ENCODE measurements at regions not wholly inside any gene's neighbourhood (a gene's known extent, or its start where the extent isn't known, plus 50 kb on each side); places are given as distances from the start of the nearest gene placed in this dataset.

GRCh38 chr3:154990543-154990942 lies 89.6 kb upstream of the MME start:
- TF ChIP-seq ZFX (IDR thresholded peaks at IDR 0.05) (no peak), CTCF (conservative IDR thresholded peaks at IDR 0.05) (no peak)
- no peak overlapping the region for H3K27ac ChIP-seq

GRCh38 chr3:154987846-154988245 lies 92.3 kb upstream of the MME start:
- TF ChIP-seq CTCF (conservative IDR thresholded peaks at IDR 0.05): no peak
- TF ChIP-seq ZFX (IDR thresholded peaks at IDR 0.05): no peak
- H3K27ac ChIP-seq: peak overlapping the region; percentile 6; the same call in 1 of the 2 replicates

- TF ChIP-seq ZFX (IDR thresholded peaks at IDR 0.05) (no peak), CTCF (conservative IDR thresholded peaks at IDR 0.05) (no peak)
Observed at GRCh38 chr3:154981664-154982063, 98.5 kb upstream of the MME start.

GRCh38 chr3:154981201-154981600 lies 98.9 kb upstream of the MME start:
- H3K27ac ChIP-seq: no peak overlapping the region
- no peak for TF ChIP-seq ZFX (IDR thresholded peaks at IDR 0.05)
- TF ChIP-seq CTCF (conservative IDR thresholded peaks at IDR 0.05): no peak

More at GRCh38 chr3:154981664-154982063, 98.5 kb upstream of the MME start:
- no peak overlapping the region for H3K27ac ChIP-seq

GRCh38 chr3:154979331-154979730 lies 100.8 kb upstream of the MME start:
- TF ChIP-seq ZFX (IDR thresholded peaks at IDR 0.05): no peak
- no peak for TF ChIP-seq CTCF (conservative IDR thresholded peaks at IDR 0.05)
- H3K27ac ChIP-seq: no peak overlapping the region

GRCh38 chr3:154977666-154978065 lies 102.5 kb upstream of the MME start:
- H3K27ac ChIP-seq: no peak overlapping the region
- no peak for TF ChIP-seq ZFX (IDR thresholded peaks at IDR 0.05)
- TF ChIP-seq CTCF (conservative IDR thresholded peaks at IDR 0.05): no peak

- TF ChIP-seq CTCF (conservative IDR thresholded peaks at IDR 0.05) (no peak), ZFX (IDR thresholded peaks at IDR 0.05) (no peak)
- no peak overlapping the region for H3K27ac ChIP-seq
Observed at GRCh38 chr3:154976072-154976983, 103.8 kb upstream of the MME start.
